CD4-positive, alpha-beta memory T cell (primary cell): ENCODE measurements at regions not wholly inside any gene's neighbourhood (a gene's known extent, or its start where the extent isn't known, plus 50 kb on each side); places are given as distances from the start of the nearest gene placed in this dataset.

Source experiments
- CTCF ChIA-PET: fragments of 350-600 bp; sonication (Branson Sonifier 250); formaldehyde crosslinking; loops from one replicate; lab custom pipeline; 2021; ENCODE audit warnings: inconsistent platforms; ENCODE audit not compliant: partially characterized antibody; lab: Charles Lee
- POLR2A ChIA-PET: fragments of 350-600 bp; sonication (Branson Sonifier 250); formaldehyde crosslinking; loops from one replicate; lab custom pipeline; 2021; ENCODE audit not compliant: partially characterized antibody; lab: Charles Lee
- DNase-seq, 5 donors: peaks; one replicate each; pipeline versions ENCODE4 v3.0.0 to v3.0.0-alpha.2; 2020 to 2022; ENCODE audit warnings: mixed read lengths in 1 of 5
- H3K27ac ChIP-seq: one replicate; pipeline ENCODE4 v1.7.0; 2013; ENCODE audit warnings: low read depth, low read length
- H3K27me3 ChIP-seq: 2 replicates; pipeline ENCODE4 v1.7.0; 2013; ENCODE audit warnings: mild to moderate bottlenecking, low read length, moderate library complexity; ENCODE audit not compliant: insufficient read depth
- H3K36me3 ChIP-seq: 2 replicates; pipeline ENCODE4 v1.7.0; 2013; ENCODE audit warnings: mild to moderate bottlenecking, low read length, moderate library complexity; ENCODE audit not compliant: insufficient read depth
- H3K4me1 ChIP-seq: 2 replicates; pipeline ENCODE4 v1.7.0; 2013; ENCODE audit warnings: mild to moderate bottlenecking, low read length, moderate library complexity; ENCODE audit not compliant: insufficient read depth
- H3K4me3 ChIP-seq, 2 donors: one replicate each; pipeline ENCODE4 v1.7.0; 2013; ENCODE audit warnings: low read length in 2 of 2, mild to moderate bottlenecking in 1 of 2
- H3K9me3 ChIP-seq, 2 donors: one replicate each; pipeline ENCODE4 v1.7.0; 2013; ENCODE audit warnings: low read length in 2 of 2, control low read depth in 1 of 2; ENCODE audit not compliant: control insufficient read depth in 1 of 2
- H3K27ac Mint-ChIP-seq, 7 donors: one replicate each; pipeline ENCODE4 v1.8.0; 2020 to 2021; ENCODE audit warnings: mixed read lengths in 7 of 7, mild to moderate bottlenecking in 6 of 7, inconsistent platforms in 3 of 7, moderate library complexity in 3 of 7
- H3K27me3 Mint-ChIP-seq, 2 donors: one replicate each; pipeline ENCODE4 v1.8.0; 2020 to 2021; ENCODE audit warnings: mixed read lengths in 2 of 2
- H3K36me3 Mint-ChIP-seq, 2 donors: one replicate each; pipeline ENCODE4 v1.8.0; 2020 to 2021; ENCODE audit warnings: mixed read lengths in 2 of 2, inconsistent platforms in 1 of 2, mild to moderate bottlenecking in 1 of 2
- H3K4me1 Mint-ChIP-seq, 4 donors: one replicate each; pipeline ENCODE4 v1.8.0; 2020 to 2021; ENCODE audit warnings: mixed read lengths in 4 of 4, mild to moderate bottlenecking in 1 of 4
- H3K4me3 Mint-ChIP-seq, 8 donors: one replicate each; pipeline ENCODE4 v1.8.0; 2020 to 2021; ENCODE audit warnings: mixed read lengths in 8 of 8, mild to moderate bottlenecking in 7 of 8, moderate library complexity in 6 of 8, inconsistent platforms in 3 of 8
- H3K9me3 Mint-ChIP-seq, 8 donors: one replicate each; pipeline ENCODE4 v1.8.0; 2020 to 2021; ENCODE audit warnings: mixed read lengths in 8 of 8, mild to moderate bottlenecking in 5 of 8, inconsistent platforms in 3 of 8, moderate library complexity in 1 of 8
- intact Hi-C: fragments of 100-400 bp; cut with micrococcal nuclease; formaldehyde crosslinking; loops from one replicate; pipeline ENCODE4 v1.15.1; 2023

GRCh38 chr2:37786854-37787253 is 115.4 kb upstream of the CDC42EP3 start:
- H3K36me3 ChIP-seq = no peaks in the 10 kb centered on the region
- Mint-ChIP-seq H3K36me3 (peaks cover 4 to 20% of the 10 kb centered on the region in 2 donors), H3K4me3 (no peak overlapping the region), H3K27ac (no peak overlapping the region), H3K27me3 (peaks cover 0 to 3% of the 10 kb centered on the region in 2 donors), H3K4me1 (peaks cover 0 to 4% (median 0%) of the 10 kb centered on the region in 4 donors), H3K9me3 (peaks cover 2 to 36% (median 23%) of the 10 kb centered on the region in 8 donors)
- H3K4me1 ChIP-seq = no peaks in the 10 kb centered on the region
- H3K4me3 ChIP-seq = no peak overlapping the region
- POLR2A ChIA-PET = no interaction called here
- no peak for DNase-seq
- peaks cover 0 to 4% of the 10 kb centered on the region in 2 donors for H3K9me3 ChIP-seq
- no peaks in the 10 kb centered on the region for H3K27me3 ChIP-seq
- H3K27ac ChIP-seq = no peak overlapping the region
- intact Hi-C loops = no loop called here
- CTCF ChIA-PET = no interaction called here

GRCh38 chr2:37788602-37789209 is 117.3 kb upstream of the CDC42EP3 start:
- Mint-ChIP-seq H3K27ac (no peak overlapping the region), H3K9me3 (peaks cover 4 to 36% (median 23%) of the 10 kb centered on the region in 8 donors), H3K36me3 (peaks cover 4 to 20% of the 10 kb centered on the region in 2 donors), H3K27me3 (peaks cover 0 to 3% of the 10 kb centered on the region in 2 donors), H3K4me3 (no peak overlapping the region), H3K4me1 (no peaks in the 10 kb centered on the region)
- no peak for DNase-seq
- ChIA-PET POLR2A (interaction anchor here (0.5 kb wide), 1 partner anchor 77 kb away, joined by 3 read pairs; no protein-coding TSS in a partner anchor), CTCF (no interaction called here)
- no peaks in the 10 kb centered on the region for H3K4me1 ChIP-seq
- H3K9me3 ChIP-seq = peaks cover 0 to 4% of the 10 kb centered on the region in 2 donors
- intact Hi-C loops = no loop called here
- no peaks in the 10 kb centered on the region for H3K36me3 ChIP-seq
- no peak overlapping the region for H3K4me3 ChIP-seq
- H3K27me3 ChIP-seq = no peaks in the 10 kb centered on the region
- no peak overlapping the region for H3K27ac ChIP-seq

- POLR2A ChIA-PET = no interaction called here
- CTCF ChIA-PET = no interaction called here
These were observed 118.6 kb upstream of the CDC42EP3 start for GRCh38 chr2:37790019-37790418.

GRCh38 chr2:37790462-37790861 is 119.0 kb upstream of the CDC42EP3 start:
- peaks cover 0 to 2% (median 0%) of the 10 kb centered on the region in 4 donors for H3K4me1 Mint-ChIP-seq
- H3K9me3 ChIP-seq = peaks cover 0 to 4% of the 10 kb centered on the region in 2 donors
- intact Hi-C loops = no loop called here
- no peaks in the 10 kb centered on the region for H3K36me3 ChIP-seq
- no peak overlapping the region for H3K27ac Mint-ChIP-seq
- ChIA-PET POLR2A (no interaction called here), CTCF (no interaction called here)
- H3K4me3 ChIP-seq = no peak overlapping the region
- H3K27ac ChIP-seq = no peak overlapping the region
- H3K36me3 Mint-ChIP-seq = peaks cover 4 to 20% of the 10 kb centered on the region in 2 donors
- H3K4me1 ChIP-seq = no peaks in the 10 kb centered on the region
- no peaks in the 10 kb centered on the region for H3K27me3 ChIP-seq
- peaks cover 0 to 3% of the 10 kb centered on the region in 2 donors for H3K27me3 Mint-ChIP-seq
- DNase-seq = no peak
- no peak overlapping the region for H3K4me3 Mint-ChIP-seq
- peaks cover 4 to 36% (median 23%) of the 10 kb centered on the region in 8 donors for H3K9me3 Mint-ChIP-seq

More at GRCh38 chr2:37790019-37790418, 118.6 kb upstream of the CDC42EP3 start:
- Histone ChIP-seq H3K4me3 (no peak overlapping the region), H3K27ac (no peak overlapping the region), H3K9me3 (peaks cover 0 to 4% of the 10 kb centered on the region in 2 donors), H3K27me3 (no peaks in the 10 kb centered on the region), H3K36me3 (no peaks in the 10 kb centered on the region), H3K4me1 (no peaks in the 10 kb centered on the region)
- Mint-ChIP-seq H3K27me3 (peaks cover 0 to 3% of the 10 kb centered on the region in 2 donors), H3K4me3 (no peak overlapping the region), H3K4me1 (peaks cover 0 to 2% (median 0%) of the 10 kb centered on the region in 4 donors), H3K36me3 (peaks cover 4 to 20% of the 10 kb centered on the region in 2 donors), H3K9me3 (peaks cover 4 to 36% (median 23%) of the 10 kb centered on the region in 8 donors), H3K27ac (no peak overlapping the region)
- intact Hi-C loops = no loop called here
- no peak for DNase-seq

- no peaks in the 10 kb centered on the region for H3K36me3 ChIP-seq
- Mint-ChIP-seq H3K9me3 (peaks cover 4 to 28% (median 21%) of the 10 kb centered on the region in 8 donors), H3K27ac (peak overlapping the region in 1 of 7 donors; percentile 43), H3K36me3 (peaks cover 0 to 16% of the 10 kb centered on the region in 2 donors), H3K4me3 (no peak overlapping the region), H3K27me3 (peaks cover 0 to 3% of the 10 kb centered on the region in 2 donors), H3K4me1 (peaks cover 0 to 2% (median 0%) of the 10 kb centered on the region in 4 donors)
- ChIA-PET POLR2A (no interaction called here), CTCF (no interaction called here)
- no peak for DNase-seq
- no peaks in the 10 kb centered on the region for H3K4me1 ChIP-seq
- no peaks in the 10 kb centered on the region for H3K27me3 ChIP-seq
- no peak overlapping the region for H3K4me3 ChIP-seq
- intact Hi-C loops = no loop called here
- H3K9me3 ChIP-seq = peaks cover 0 to 4% of the 10 kb centered on the region in 2 donors
- no peak overlapping the region for H3K27ac ChIP-seq
These were observed 120.9 kb upstream of the CDC42EP3 start for GRCh38 chr2:37792366-37792765.

- peaks cover 0 to 2% (median 0%) of the 10 kb centered on the region in 4 donors for H3K4me1 Mint-ChIP-seq
- no peak overlapping the region for H3K27ac Mint-ChIP-seq
- ChIA-PET CTCF (no interaction called here), POLR2A (no interaction called here)
- peaks cover 0 to 3% of the 10 kb centered on the region in 2 donors for H3K27me3 Mint-ChIP-seq
- intact Hi-C loops = no loop called here
- no peaks in the 10 kb centered on the region for H3K4me1 ChIP-seq
- H3K36me3 ChIP-seq = no peaks in the 10 kb centered on the region
- peaks cover 0 to 4% of the 10 kb centered on the region in 2 donors for H3K9me3 ChIP-seq
- H3K27me3 ChIP-seq = no peaks in the 10 kb centered on the region
- H3K36me3 Mint-ChIP-seq = peaks cover 0 to 11% of the 10 kb centered on the region in 2 donors
- H3K27ac ChIP-seq = no peak overlapping the region
- H3K4me3 Mint-ChIP-seq = no peak overlapping the region
- peaks cover 4 to 21% (median 16%) of the 10 kb centered on the region in 8 donors for H3K9me3 Mint-ChIP-seq
- H3K4me3 ChIP-seq = no peak overlapping the region
- DNase-seq = no peak
These were observed 121.6 kb upstream of the CDC42EP3 start for GRCh38 chr2:37793004-37793403.

- Mint-ChIP-seq H3K27me3 (peaks cover 0 to 3% of the 10 kb centered on the region in 2 donors), H3K36me3 (no peaks in the 10 kb centered on the region), H3K4me1 (peaks cover 0 to 2% (median 0%) of the 10 kb centered on the region in 4 donors), H3K27ac (peak overlapping the region in 1 of 7 donors; percentile 25), H3K4me3 (no peak overlapping the region), H3K9me3 (peaks cover 0 to 4% (median under 1%) of the 10 kb centered on the region in 8 donors)
- no peaks in the 10 kb centered on the region for H3K36me3 ChIP-seq
- intact Hi-C loops = no loop called here
- H3K27me3 ChIP-seq = no peaks in the 10 kb centered on the region
- no peaks in the 10 kb centered on the region for H3K4me1 ChIP-seq
- ChIA-PET POLR2A (no interaction called here), CTCF (no interaction called here)
- DNase-seq = no peak
- no peak overlapping the region for H3K27ac ChIP-seq
- H3K4me3 ChIP-seq = no peak overlapping the region
- H3K9me3 ChIP-seq = no peaks in the 10 kb centered on the region
These were observed 123.3 kb upstream of the CDC42EP3 start for GRCh38 chr2:37794717-37795116.
